HEK293T (cell line): ENCODE measurements at regions not wholly inside any gene's neighbourhood (a gene's known extent, or its start where the extent isn't known, plus 50 kb on each side); places are given as distances from the start of the nearest gene placed in this dataset.

Experiments
- BHLHE40 ChIP-seq: fragments of 450-650 bp; IDR thresholded peaks from 2 replicates; pipeline ENCODE4 v1.6.1; 2016; ENCODE audit warnings: mild to moderate bottlenecking, moderate library complexity, borderline replicate concordance
- FOXK2 ChIP-seq: fragments of 450-650 bp; IDR thresholded peaks from 2 replicates; pipeline ENCODE4 v1.6.1; 2016; ENCODE audit warnings: mild to moderate bottlenecking
- FOXM1 ChIP-seq: fragments of 450-650 bp; IDR thresholded peaks from 2 replicates; pipeline ENCODE4 v1.6.1; 2017; ENCODE audit warnings: mild to moderate bottlenecking, borderline replicate concordance
- NFRKB ChIP-seq: fragments of 450-650 bp; IDR thresholded peaks from 2 replicates; pipeline ENCODE4 v1.6.1; 2016; ENCODE audit warnings: mild to moderate bottlenecking, moderate library complexity
- PKNOX1 ChIP-seq: fragments of 450-650 bp; IDR thresholded peaks from 2 replicates; pipeline ENCODE4 v1.6.1; 2016
- SP1 ChIP-seq: fragments of 450-650 bp; IDR thresholded peaks from 2 replicates; pipeline ENCODE4 v1.6.1; 2017
- TARDBP ChIP-seq: fragments of 450-650 bp; IDR thresholded peaks from 2 replicates; pipeline ENCODE4 v1.6.1; 2016
- ZNF384 ChIP-seq: fragments of 450-650 bp; IDR thresholded peaks from 2 replicates; pipeline ENCODE4 v1.6.1; 2016

- no peak for TF ChIP-seq BHLHE40
- TF ChIP-seq SP1, result no peak
- TF ChIP-seq FOXM1, result no peak
- no peak for TF ChIP-seq PKNOX1
- no peak for TF ChIP-seq ZNF384
- no peak for TF ChIP-seq FOXK2
- no peak for TF ChIP-seq TARDBP
- no peak for TF ChIP-seq NFRKB
Measured at GRCh38 chr5:56422076-56422762, 189.1 kb upstream of the ANKRD55 start.
